Thyroid gland (tissue), 4 donors: ENCODE measurements at regions not wholly inside any gene's neighbourhood (a gene's known extent, or its start where the extent isn't known, plus 50 kb on each side); places are given as distances from the start of the nearest gene placed in this dataset.

Experiments
- DNase-seq, 2 donors: peaks; one replicate each; pipeline ENCODE4 v3.0.0-alpha.2; 2019
- H3K27ac ChIP-seq, 3 donors: fragments of 200-600 bp; sonication (generic); 1 replicate in 2 of 3; 2 replicates in 1 of 3; pipeline ENCODE4 v1.5.1; 2016 to 2019; ENCODE audit warnings: mild to moderate bottlenecking in 1 of 3, moderate library complexity in 1 of 3
- H3K27me3 ChIP-seq: fragments of 200-600 bp; sonication (generic); one replicate; pipeline ENCODE4 v1.5.1; 2019
- H3K36me3 ChIP-seq, 2 donors: fragments of 200-600 bp; sonication (generic); one replicate each; pipeline ENCODE4 v1.5.1; 2016 to 2019
- H3K4me1 ChIP-seq, 2 donors: fragments of 200-600 bp; sonication (generic); one replicate each; pipeline ENCODE4 v1.5.1; 2017 to 2019
- H3K4me3 ChIP-seq, 3 donors: fragments of 200-600 bp; sonication (generic); replicated peaks in 1 of 3; 1 replicate in 2 of 3; 2 replicates in 1 of 3; pipeline ENCODE4 v1.5.1; 2016; ENCODE audit warnings: mild to moderate bottlenecking in 1 of 3
- H3K9me3 ChIP-seq: fragments of 200-600 bp; sonication (generic); one replicate; pipeline ENCODE4 v1.5.1; 2017
- POLR2A ChIP-seq, 2 donors: fragments of 450-650 bp; IDR thresholded peaks; one replicate each; pipeline ENCODE4 v1.6.1; 2017; ENCODE audit warnings: antibody characterized with exemption in 2 of 2, mild to moderate bottlenecking in 2 of 2, moderate library complexity in 1 of 2
- WGBS, 2 donors: methylation state at CpG; one replicate each; pipeline ENCODE4 v1.1.5; 2017; 5-methylcytosine and 5-hydroxymethylcytosine counted together
- intact Hi-C: fragments of 100-400 bp; cut with DNase I; formaldehyde crosslinking; loops from one replicate; pipeline ENCODE4 v1.15.1; 2023
- TF ChIP-seq, protein P1 (sequence below), 6 experiments: fragments of 200-600 bp in 3 of 6; fragments of 450-650 bp in 3 of 6; sonication (generic) in 3 of 6; IDR thresholded peaks; one replicate each; pipeline ENCODE4 v1.5.1; 2016 to 2019; ENCODE audit warnings: antibody characterized with exemption in 6 of 6, mild to moderate bottlenecking in 2 of 6, inconsistent platforms in 1 of 6, moderate library complexity in 1 of 6

DNA sequence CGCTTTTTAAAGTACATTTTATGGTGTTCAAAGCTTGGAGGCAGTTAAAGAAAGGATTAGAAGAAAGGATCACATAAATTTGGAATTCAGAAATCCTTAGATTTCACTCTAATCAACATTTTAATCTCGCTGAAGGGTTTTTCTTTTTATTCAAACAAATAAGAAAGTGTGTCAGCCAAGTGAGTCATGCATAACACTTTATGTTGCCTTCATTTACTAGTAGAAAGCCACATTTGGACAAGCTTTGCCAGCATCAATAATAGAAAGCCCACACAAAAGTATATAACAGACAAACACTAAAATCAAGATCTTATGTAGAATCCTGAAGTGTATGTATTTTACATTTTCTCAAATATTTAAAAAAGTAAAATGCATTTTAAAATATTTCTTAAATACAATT, 154.9 kb upstream of the TRPC4 start:
- H3K4me3 ChIP-seq, result no peak overlapping the region
- no peaks in the 10 kb centered on the region for H3K9me3 ChIP-seq
- WGBS, 2 donors, result 24% methylated on average over 2 of the region's 2 CpGs
- no peak for TF ChIP-seq POLR2A (IDR thresholded peaks at IDR 0.05)
- TF ChIP-seq, protein P1, sequence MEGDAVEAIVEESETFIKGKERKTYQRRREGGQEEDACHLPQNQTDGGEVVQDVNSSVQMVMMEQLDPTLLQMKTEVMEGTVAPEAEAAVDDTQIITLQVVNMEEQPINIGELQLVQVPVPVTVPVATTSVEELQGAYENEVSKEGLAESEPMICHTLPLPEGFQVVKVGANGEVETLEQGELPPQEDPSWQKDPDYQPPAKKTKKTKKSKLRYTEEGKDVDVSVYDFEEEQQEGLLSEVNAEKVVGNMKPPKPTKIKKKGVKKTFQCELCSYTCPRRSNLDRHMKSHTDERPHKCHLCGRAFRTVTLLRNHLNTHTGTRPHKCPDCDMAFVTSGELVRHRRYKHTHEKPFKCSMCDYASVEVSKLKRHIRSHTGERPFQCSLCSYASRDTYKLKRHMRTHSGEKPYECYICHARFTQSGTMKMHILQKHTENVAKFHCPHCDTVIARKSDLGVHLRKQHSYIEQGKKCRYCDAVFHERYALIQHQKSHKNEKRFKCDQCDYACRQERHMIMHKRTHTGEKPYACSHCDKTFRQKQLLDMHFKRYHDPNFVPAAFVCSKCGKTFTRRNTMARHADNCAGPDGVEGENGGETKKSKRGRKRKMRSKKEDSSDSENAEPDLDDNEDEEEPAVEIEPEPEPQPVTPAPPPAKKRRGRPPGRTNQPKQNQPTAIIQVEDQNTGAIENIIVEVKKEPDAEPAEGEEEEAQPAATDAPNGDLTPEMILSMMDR (IDR thresholded peaks at IDR 0.05), result no peak
- no peak overlapping the region for H3K27ac ChIP-seq
- H3K27me3 ChIP-seq, result no peaks in the 10 kb centered on the region
- intact Hi-C loops, result no loop called here
- no peaks in the 10 kb centered on the region for H3K36me3 ChIP-seq
- no peak for DNase-seq
- no peaks in the 10 kb centered on the region for H3K4me1 ChIP-seq

DNA sequence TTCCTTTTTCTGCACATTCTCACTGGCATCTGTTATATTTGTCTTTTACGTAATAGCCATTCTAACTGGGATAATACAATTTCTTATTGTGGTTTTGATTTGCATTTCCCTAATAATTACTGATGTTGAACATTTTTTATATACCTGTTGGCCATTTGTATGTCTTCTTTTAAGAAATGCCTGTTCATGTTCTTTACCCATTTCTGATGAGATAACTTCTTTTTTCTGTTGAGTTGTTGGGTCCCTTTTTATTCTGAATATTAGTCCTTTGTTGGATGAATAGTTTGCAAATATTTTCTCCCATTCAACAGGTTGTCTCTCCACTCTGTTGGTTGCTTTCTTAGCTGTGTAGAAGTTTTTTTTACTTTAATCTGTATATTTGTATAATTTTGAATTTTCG, 147.7 kb upstream of the TRPC4 start:
- H3K27me3 ChIP-seq, result no peaks in the 10 kb centered on the region
- intact Hi-C loops, result no loop called here
- DNase-seq, result no peak
- no peak overlapping the region for H3K27ac ChIP-seq
- H3K4me1 ChIP-seq, result no peaks in the 10 kb centered on the region
- no peaks in the 10 kb centered on the region for H3K36me3 ChIP-seq
- TF ChIP-seq, protein P1 (IDR thresholded peaks at IDR 0.05), result no peak
- TF ChIP-seq POLR2A (IDR thresholded peaks at IDR 0.05), result no peak
- H3K4me3 ChIP-seq, result no peak overlapping the region
- H3K9me3 ChIP-seq, result no peaks in the 10 kb centered on the region
- WGBS, 2 donors, result 48 to 68% methylated on average over 2 of the region's 2 CpGs

DNA sequence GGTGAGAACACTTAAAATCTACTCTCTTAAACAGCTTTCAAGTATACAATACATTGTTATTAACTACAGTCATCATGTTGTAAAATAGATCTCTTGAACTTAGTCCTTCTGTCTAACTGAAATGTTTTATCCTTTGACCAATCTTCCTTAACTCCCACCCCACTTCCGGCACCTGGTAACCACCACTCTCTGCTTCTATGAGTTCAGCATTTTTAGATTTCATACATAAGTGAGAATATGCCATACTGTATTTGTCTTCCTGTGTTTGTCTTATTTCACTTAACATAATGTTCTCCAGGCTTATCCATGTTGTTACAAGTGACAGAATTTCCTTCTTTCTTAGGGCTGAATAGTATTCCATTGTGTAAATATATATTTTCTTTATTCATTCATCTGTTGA, 144.1 kb upstream of the TRPC4 start:
- H3K4me3 ChIP-seq, result no peak overlapping the region
- H3K27me3 ChIP-seq, result no peaks in the 10 kb centered on the region
- no peak for TF ChIP-seq POLR2A (IDR thresholded peaks at IDR 0.05)
- TF ChIP-seq, protein P1 (IDR thresholded peaks at IDR 0.05), result no peak
- WGBS, 2 donors, result 90 to 91% methylated on average over 1 of the region's 1 CpG
- no peak overlapping the region for H3K27ac ChIP-seq
- H3K36me3 ChIP-seq, result no peaks in the 10 kb centered on the region
- intact Hi-C loops, result no loop called here
- DNase-seq, result no peak
- H3K4me1 ChIP-seq, result no peaks in the 10 kb centered on the region
- H3K9me3 ChIP-seq, result no peaks in the 10 kb centered on the region

DNA sequence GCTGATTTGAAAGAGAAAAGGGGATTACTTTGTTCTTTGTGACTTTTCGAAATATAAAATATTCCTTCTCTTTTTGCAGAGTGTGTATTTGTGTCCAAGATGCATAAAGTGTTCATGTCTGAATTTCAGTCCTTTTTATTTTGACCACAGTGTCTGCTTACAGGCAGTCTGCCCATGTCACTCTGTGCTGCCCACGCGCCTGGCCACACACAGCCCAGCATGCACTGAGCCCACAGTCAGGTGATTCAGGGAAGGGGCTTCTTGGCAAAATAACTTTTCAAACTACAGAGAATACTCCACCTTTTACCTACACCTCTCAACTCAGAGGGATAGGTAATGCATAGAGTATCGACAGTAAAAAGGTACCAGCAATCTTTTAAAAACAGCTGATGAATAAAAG, 142.5 kb upstream of the TRPC4 start:
- 92 to 93% methylated on average over 4 of the region's 4 CpGs for WGBS, 2 donors
- no peak for DNase-seq
- Histone ChIP-seq H3K36me3 (no peaks in the 10 kb centered on the region), H3K27ac (no peak overlapping the region), H3K27me3 (no peaks in the 10 kb centered on the region), H3K4me1 (no peaks in the 10 kb centered on the region), H3K9me3 (no peaks in the 10 kb centered on the region), H3K4me3 (no peak overlapping the region)
- TF ChIP-seq, protein P1 (IDR thresholded peaks at IDR 0.05), result no peak
- no peak for TF ChIP-seq POLR2A (IDR thresholded peaks at IDR 0.05)
- intact Hi-C loops, result no loop called here

DNA sequence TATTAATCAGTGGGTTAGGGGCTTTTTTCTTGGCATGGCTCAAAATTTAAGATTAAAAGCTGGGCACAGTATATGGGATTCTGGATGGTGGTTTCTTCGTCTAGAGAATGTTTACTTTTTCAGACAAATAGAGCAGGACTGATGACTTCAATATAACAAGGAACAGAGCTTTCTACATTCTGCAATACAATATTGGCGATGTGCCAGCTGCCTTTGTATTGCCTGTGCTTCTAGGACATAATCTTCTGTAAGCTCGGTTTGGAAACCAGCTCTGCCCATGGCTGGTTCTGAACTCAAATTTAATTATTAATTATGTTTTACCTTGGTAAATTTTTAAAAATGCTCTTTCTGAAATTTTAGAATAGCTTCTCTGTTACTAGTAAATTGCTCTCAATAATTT, 139.1 kb upstream of the TRPC4 start:
- H3K4me1 ChIP-seq, result no peaks in the 10 kb centered on the region
- DNase-seq, result no peak
- whole genome bisulfite sequencing, 2 donors, result 24 to 29% methylated on average over 3 of the region's 3 CpGs
- H3K27ac ChIP-seq, result no peak overlapping the region
- no peaks in the 10 kb centered on the region for H3K9me3 ChIP-seq
- no peaks in the 10 kb centered on the region for H3K36me3 ChIP-seq
- H3K4me3 ChIP-seq, result no peak overlapping the region
- H3K27me3 ChIP-seq, result no peaks in the 10 kb centered on the region
- TF ChIP-seq, protein P1 (IDR thresholded peaks at IDR 0.05), result no peak
- TF ChIP-seq POLR2A (IDR thresholded peaks at IDR 0.05), result no peak
- intact Hi-C loops, result no loop called here
